ENCODE measurements at regions not wholly inside any gene's neighbourhood (a gene's known extent, or its start where the extent isn't known, plus 50 kb on each side); places are given as distances from the start of the nearest gene placed in this dataset.

DNA sequence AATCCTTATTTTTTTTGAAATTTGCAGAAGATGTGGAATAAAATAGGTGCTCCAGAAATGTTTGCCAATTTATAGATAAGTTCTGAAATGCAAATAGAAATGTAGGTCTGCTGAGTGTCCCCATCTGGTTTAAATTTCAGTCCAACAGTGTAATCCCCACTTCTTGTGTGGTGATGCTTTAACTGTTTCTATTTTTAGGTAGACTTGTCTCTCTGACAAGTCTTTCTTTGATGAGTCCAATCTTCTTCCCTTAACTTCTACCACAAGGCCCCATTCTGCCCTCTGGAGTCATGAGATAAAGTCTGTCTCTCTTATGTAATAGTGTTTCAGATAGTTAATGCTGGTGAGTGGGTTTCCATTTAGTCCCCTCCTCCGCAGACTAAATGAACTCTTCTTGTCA, 390.4 kb downstream of the RFC3 start:
- TF ChIP-seq EP300 (IDR thresholded peaks at IDR 0.05): no peak
- TF ChIP-seq POLR2AphosphoS5 (IDR thresholded peaks at IDR 0.05): no peak
- TF ChIP-seq, protein P1, sequence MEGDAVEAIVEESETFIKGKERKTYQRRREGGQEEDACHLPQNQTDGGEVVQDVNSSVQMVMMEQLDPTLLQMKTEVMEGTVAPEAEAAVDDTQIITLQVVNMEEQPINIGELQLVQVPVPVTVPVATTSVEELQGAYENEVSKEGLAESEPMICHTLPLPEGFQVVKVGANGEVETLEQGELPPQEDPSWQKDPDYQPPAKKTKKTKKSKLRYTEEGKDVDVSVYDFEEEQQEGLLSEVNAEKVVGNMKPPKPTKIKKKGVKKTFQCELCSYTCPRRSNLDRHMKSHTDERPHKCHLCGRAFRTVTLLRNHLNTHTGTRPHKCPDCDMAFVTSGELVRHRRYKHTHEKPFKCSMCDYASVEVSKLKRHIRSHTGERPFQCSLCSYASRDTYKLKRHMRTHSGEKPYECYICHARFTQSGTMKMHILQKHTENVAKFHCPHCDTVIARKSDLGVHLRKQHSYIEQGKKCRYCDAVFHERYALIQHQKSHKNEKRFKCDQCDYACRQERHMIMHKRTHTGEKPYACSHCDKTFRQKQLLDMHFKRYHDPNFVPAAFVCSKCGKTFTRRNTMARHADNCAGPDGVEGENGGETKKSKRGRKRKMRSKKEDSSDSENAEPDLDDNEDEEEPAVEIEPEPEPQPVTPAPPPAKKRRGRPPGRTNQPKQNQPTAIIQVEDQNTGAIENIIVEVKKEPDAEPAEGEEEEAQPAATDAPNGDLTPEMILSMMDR (IDR thresholded peaks at IDR 0.05): no peak

Measured in gastroesophageal sphincter (tissue), 3 donors.